NCI-H1417 treated with DMSO at 0.1 percent for 48 hours (cell line): ENCODE measurements at regions not wholly inside any gene's neighbourhood (a gene's known extent, or its start where the extent isn't known, plus 50 kb on each side); places are given as distances from the start of the nearest gene placed in this dataset.

Experiments used
- DNase-seq: peaks from one replicate; lab custom pipeline; 2025; lab: John Stamatoyannopoulos, UW

DNA sequence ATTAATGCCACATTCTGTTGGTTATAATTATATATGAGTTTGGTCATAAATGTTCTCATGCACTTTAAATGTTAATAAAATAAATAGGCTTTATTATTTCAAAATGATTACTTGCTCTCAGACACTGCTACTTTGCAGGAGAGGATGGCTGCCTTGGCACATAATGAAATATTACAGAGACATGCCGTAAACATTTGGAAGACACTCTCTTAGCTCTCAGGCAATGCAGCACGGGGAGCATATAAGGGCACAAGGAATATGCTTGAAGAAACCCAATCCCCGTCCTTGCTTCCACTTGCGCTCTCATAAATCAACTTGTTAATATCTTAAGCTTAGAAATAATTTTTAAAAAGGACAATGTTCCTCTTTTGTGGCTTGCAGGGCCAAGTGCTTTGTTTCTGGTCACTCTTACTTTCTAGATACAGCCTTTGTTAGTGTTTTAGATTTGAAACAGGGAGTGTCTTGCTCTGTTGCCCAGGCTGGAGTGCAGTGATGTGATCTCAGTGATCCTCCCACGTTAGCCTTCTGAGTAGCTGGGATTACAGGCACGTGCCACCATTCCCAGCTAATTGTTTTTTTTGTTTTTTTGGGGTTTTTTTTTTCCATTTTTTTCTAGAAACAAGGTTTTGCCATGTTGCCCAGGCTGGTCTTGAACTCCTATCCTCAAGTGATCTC, 445.0 kb downstream of the SPRY1 start:
- no peak for DNase-seq

DNA sequence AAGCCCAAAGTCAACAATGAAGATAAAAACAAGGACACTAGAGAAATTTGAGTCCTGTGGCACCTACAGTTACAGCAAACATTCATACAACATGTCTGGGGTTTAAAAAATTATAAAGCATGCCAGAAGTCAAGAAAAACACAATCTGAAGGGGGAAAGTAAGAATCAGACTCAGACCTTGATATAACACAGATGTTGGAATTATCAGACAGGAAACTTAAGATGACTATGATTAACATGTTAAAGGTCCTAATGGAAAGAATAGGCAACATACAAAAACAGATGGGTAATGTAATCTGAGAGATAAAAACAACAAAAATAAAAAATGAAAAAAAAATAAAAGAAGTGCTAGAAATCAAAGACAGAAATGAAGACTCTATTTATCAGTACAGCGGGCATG, 446.5 kb downstream of the SPRY1 start:
- no peak for DNase-seq

DNA sequence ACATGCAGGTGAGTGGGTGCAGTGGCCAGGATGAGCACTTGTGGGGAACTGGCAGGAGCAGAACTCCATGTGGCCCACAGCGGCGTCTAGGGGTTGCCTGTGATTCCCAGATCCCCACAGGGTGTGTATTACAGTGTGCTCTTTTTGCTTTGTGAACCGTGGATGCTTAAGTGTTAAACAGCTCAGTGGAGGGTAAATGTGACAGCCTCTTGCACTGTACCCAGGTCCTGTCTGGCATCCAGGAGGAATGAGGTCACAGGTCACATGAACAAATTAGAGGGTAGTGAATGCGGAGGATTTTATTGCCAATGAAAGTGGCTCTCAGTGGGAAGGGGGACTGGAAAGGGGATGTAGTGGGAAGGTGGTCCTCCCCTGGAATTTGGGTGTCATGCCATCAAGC, 447.8 kb downstream of the SPRY1 start:
- no peak for DNase-seq

DNA sequence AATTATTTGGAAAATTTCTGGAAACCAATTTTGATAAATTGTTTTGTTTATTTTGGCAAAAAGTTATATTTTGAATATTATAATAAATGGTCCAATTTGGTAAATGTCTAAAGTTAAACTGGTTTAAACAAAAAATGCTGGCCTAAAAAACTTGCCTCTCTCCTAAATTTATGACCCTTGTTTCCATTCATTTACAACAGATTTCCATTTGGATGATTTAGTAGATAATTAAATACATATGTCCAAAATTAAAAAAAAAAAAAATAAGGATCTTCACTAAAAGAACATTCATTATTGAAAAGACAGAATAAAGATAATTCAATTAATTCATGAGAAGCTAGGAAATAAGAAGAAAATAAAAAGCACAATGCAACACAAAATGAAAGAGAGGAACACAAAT, 449.5 kb downstream of the SPRY1 start:
- no peak for DNase-seq

DNA sequence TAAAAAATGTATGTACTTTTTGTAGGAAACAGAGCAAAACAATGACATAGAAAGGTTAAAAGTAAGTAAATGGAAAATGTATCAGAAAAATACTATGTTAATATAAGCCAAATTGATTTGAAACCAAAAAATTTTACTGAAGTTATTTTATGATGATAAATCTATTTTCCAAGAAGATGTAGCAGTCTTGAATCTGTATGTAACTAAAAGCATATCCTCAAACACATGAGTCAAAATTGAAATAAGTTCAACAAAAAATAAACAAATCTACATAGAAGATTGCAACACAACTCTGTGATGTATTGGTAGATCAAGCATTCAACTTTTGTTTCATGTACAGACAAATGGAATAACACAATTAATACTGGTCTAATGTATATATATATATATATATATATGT, 450.0 kb downstream of the SPRY1 start:
- DNase-seq = no peak

DNA sequence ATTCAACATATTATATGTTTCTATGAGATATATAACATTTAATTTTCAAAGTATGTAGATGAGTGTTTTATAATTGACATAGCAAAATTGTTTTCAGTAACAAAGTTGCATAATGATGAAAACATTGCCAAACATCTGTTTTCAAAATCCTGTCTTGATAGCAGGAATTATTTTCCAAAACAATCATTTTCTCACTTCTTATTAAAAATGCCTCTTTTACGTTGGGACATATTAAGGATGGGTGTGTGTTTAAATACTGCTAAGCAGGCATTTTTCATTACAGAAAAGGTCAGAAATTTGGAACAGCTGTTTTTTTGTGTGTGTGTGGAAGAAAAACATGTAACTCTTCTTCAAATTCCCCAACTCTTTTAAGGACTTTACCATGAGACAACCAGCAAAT, 452.0 kb downstream of the SPRY1 start:
- no peak for DNase-seq

DNA sequence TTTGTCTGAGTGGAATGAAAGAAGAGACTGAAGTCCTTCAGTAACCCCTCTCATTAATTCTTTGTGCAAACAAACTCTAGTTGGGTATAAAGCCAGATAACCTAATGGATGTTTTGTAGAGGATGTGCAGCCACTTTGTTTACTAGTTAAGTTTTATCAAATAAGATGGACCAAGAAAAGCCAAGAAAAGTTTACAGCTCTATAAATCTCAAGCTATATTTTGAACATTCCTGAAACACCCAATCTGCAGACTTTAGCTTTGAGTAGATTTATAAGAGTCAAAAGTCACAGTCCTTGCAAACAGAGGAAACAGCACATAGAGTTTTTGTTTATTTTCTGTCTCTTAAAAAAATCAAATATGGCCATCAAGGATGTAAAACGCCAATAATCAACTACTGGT, 452.9 kb downstream of the SPRY1 start:
- no peak for DNase-seq

DNA sequence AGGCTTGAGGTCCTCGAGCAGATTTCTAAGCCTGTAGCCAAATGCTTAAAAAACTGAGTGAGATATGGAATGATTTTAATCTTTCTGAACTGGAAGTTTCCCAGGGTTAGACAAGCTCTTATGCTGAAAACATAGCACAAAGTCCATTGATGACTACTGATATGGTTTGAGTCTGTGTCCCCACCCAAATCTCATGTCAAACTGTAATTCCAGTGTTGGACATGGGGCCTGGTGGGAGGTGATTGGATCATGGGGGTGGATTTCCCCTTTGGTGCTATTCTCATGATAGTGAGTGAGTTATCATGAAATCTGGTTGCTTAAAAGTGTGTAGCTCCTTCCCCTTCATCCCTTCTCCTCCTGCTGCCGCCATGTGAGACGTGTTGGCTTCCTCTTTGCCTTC, 454.9 kb downstream of the SPRY1 start:
- DNase-seq = no peak

DNA sequence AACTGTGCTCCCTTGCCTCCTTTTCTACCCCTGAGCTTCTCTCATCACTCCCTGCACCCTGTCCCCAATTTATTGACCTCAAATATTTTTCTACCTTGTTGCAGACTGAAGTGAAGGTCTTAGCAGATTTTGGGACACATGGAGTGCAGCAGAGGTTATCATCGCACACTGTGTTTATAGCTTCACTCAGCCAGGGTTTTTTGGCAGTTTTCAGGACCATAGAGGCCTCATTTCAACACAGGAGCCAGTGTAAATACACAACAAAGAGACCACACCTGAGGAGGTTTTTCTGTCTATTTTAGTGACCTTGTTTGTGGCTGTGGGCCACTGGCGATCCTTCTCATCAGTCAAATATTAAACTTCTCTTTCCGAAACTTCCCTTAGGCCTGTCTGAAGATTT, 457.1 kb downstream of the SPRY1 start:
- DNase-seq = no peak

DNA sequence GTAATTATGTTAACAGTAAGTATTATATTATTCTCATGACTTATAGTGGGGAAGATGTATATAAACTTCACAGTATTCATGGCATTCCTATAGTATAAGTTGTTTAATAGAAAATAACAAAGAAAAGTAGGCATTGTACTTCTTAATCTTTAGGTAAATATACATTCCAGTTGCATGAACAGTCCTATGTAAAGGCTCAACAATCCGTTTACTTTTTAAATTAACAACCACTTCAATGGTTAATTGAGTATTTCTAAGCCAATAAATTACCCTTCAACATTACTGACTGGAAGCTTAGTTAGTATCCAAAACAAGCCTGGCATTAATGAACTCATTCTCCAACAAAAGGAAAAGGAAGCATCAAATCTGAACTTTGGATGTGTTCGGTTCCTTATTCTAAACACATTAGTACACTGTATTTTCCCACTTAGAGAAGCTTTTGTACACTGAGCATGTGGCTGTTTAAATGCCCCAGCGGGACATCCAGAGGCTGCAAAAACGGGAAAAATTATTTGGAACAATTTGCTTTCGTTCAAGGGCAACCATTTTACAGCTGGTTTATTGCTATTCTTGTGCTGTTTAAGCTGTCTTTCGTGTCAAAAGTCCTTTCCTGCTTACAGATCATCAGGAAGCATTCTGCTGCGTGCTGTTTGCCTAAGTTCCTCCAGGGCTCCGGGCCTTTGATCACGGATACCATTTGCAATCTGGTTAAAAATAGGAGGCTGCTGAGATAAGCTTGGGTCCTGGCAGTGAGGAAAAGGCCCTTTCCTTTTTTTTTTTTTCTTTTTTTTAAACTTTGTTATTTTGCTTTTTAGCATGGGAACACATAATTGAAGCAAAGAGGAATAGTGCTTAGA, 460.3 kb downstream of the SPRY1 start:
- peak; percentile 11 for DNase-seq

DNA sequence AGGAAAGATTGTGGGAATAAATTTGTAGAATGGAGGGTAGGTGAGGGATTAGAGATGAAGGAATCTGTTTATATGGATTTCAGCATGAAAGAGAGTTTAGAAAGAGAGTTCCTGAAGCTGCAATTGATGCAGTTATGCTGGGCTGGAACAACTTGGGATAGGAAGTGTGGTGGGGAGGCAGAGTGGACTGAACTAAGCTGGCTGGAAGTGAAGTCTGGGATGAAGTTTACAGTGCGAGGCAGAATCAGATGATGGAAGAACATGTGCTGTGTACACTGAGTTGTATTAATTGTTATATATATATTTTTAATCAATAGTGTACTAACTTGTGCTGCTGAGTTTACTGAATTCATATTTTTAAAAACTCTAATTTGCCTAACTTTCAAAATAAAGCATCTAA, 461.9 kb downstream of the SPRY1 start:
- DNase-seq = no peak

DNA sequence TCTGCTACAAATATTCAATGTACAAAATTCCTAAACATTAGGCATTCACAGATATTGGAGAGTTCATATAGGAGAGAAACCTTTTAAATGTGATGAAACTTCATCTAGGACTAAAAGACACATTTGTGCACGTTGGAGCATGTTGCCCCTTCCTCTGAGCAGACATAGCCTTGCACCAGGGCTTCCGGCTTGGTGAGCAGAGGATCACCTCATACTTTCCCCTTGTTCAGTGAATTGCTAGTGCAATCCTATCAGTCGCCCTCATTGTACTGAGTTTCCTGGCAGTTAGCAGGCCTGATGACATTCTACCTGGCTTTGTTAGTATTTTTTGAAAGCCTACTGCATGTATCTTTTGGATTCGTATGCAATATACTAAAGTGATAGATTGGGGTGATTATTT, 466.2 kb downstream of the SPRY1 start:
- DNase-seq = no peak

DNA sequence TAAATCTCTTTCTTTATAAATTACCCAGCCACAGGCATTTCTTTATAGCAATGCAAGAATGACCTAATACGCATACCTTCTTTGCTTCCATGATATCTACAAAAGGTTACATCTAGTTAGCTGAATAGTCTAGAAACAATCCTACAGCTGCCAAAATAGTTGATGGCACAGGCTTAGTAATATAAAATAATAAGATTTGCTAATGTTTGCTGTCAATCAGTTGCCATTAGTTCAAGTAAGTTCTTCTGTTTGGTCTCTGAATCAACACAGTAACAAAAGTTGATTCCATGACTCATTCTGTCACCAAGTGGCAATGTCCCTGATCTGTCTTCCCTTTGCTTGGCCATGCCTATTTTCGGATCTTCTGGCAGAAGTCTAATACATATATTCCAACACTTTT, 470.2 kb downstream of the SPRY1 start:
- DNase-seq = no peak

DNA sequence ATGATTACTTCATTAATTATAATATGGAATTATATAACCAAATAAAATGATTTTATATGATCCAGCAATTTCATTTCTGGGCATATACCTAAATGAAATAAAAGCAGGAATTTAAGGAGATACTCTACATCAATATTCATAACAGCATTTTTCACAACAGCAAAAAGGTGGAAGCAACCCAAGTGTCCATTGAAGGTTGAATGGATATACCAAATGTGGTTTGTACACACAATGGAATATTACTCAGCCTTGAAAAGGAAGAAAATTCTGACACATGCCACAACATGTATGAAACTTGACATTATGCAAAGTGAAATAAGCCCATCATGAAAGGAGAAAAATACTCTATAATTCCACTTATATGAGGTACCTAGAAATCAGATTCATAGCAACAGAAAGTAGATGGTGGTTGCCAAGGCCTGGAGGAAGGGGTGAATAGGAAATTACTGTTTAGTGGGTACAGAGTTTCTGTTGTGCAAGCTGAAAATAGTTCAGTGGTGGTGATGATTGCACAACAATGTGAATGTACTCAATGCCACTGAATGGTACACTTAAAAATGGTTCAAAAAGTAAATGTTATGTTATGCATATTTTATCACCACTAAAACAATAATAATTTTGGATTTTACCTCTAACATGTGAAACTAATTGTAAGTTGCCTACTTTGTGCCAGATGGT, 471.5 kb downstream of the SPRY1 start:
- no peak for DNase-seq

DNA sequence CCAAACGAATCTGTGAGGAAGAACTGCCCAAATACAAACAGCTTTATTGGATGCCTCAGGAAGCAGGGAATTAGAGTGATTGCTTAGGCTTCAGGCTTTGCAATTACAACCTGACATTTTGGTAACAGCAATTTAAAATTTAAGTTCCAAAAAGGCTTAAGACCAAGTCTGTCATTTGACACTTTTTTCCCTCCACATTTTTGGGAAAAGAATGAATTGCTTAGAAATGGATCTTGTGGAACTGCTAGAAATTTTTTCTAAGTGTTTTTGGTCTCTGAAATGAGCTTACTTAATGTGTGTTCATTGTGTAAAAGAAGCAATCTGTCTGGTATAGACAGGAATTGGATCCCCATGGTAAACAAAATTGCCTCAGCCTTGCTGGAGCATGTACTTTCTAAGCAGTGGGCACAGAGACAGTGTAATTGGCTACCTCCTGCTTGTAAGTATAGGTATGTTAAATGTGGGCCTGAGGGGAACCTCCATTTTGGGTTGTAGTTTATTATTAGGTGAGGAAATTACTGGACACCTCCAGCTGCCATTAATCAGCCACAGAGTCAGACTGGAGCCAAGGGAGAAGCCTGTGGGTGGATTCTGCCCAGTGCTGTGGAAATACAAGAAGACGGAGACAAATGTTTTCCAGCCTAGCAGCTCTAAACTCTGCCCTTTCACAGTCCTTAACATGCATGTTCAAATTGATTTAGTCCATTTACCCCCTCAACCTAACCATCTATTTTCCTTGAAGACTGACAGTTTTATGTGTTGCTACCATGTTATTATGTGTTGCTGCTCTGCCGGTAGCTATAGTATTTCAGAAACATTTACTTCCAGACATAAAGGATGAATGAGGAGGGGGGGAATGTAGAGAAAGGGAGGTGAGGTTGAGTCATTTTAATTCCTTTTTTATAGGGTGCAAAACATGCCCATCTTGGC, 473.0 kb downstream of the SPRY1 start:
- peak; percentile 24 for DNase-seq

DNA sequence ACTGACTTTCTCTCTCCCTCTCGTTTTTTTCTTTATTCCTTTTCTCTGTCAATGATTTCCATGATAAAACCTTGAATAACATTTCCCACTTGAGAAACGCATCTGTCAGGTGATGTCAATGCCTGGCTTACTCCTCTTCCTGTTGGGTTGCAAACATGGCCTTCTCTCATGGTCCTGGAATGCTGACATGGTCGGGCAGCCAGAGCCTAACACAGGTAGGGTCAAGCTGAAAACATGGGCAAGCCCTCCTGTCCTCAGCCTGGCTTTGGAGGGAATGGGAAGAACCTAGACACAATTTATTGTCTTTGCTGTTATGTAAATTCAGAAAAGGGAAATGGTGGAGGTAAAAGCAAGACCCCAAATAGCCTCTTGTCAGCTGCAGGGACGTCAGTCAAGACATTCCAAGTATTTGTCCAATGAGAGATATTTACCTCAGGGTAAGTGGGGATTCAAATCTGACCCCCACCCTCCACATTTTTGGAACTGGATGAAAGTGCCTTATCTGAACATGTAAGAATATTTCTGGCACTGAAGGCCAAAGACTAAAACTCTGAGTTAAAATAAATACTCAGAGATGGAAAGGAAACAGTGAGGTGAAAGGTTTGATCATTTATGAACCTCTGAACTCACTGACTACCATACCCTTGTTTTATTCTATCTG, 473.8 kb downstream of the SPRY1 start:
- no peak for DNase-seq

DNA sequence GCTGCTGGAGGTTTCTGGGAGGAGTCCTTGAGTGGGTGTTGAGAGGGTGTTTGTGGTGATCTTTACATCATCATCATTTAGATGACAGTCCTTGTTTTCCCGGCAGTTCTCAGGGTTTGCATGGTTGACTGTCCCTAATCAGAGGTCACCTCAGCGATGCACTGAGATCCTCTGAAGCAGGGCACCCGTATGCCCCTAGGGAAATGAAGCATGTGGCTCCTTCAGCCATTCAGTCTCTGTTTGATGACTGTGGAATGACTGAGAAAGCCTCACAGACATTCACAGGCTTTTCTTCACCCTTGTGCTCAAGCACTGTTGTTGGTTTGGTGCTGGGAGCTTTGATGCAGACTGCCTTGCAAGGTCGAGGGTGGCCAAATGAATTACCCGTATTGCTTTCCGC, 474.7 kb downstream of the SPRY1 start:
- DNase-seq = no peak

DNA sequence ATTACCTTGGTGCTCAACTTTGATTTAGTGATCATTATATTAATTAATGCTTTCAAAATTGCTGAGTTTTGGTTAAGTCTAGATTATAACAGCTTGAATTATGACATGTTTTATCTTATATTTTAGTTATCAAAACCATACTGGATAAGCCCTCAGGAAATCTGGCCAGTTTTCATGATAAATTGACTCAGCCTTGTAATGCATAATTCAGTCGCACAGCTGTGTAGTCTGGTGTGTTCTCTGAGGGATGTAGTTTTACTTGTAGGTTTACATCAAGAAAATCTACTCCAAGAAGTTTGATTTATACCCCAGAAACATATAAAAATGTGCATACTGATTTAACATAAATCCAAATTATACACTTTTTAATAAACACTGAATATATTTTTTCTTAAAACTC, 477.5 kb downstream of the SPRY1 start:
- no peak for DNase-seq

DNA sequence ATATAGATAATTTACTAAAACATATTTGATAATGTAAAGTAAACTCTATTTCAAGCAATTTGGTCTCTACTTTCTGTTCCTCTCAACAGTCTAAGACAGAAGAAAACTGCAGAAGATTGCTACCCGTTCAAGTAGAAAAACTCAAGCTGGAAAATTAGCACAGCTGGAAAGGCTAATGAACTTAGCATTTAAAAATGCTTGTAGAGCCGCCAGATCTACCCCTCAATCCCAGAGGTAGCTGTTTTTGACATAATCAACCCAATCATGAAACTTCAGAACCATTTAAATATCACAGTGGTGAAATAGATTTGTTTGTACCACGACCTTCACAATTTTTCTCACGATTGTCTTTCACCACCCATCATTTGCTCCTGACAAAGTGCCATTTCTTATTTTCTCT, 479.5 kb downstream of the SPRY1 start:
- no peak for DNase-seq

DNA sequence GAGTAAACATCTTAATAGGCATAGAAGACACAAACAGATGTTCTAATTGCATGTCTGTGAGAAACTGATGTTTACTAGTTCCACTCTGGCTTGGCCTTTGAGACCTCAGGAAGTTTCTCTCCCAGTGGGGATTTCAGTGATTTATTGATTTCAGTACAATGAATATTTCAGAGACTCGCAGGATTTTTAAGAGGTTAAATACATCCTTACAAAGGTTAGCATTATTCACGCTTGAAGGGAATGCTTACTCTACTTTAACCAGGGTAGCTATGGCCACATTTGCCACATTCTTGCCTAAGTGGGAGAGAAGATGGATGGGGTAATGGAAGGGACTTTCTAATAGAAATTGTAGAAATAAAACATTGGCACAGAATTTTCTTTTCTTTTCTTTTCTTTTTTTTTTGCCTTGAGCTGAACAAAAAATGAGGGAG, 480.1 kb downstream of the SPRY1 start:
- no peak for DNase-seq

DNA sequence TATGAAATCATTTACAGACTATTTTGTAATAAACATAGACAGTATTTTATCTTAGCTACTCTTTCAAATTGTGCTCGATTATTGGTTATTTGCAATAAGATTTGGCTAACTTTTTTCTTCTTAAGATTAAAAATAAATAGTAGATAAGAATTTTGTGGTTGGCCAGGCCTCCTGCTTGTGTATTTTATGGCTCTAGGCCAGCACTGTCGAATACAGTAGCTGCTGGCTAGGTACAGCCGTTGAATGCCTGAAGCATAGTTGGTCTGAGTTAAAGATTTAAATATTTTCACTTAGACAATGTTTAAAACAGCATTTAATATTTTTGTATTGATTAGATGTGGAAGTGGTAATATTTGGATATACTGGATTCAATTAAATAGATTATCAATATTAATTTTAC, 481.0 kb downstream of the SPRY1 start:
- DNase-seq = no peak

DNA sequence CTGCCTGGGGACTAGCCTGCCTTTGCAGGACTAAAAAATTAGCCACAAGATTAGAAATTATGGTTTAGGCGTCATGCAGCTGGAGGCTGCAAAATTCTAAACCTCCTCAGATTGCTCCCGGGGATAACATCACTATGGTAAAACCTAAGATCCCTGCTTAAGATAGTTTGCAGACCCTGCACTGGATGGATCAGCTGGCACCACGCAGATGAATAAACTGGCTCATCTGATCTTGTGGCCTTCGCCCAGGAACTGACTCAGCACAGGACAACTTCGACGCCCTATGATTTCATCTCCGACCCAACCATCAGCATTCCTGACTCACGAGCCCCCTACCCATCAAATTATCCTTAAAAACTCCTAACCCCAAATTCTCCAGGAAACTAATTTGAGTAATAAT, 482.4 kb downstream of the SPRY1 start:
- DNase-seq = no peak
